AG20443 (cell line): ENCODE measurements at regions not wholly inside any gene's neighbourhood (a gene's known extent, or its start where the extent isn't known, plus 50 kb on each side); places are given as distances from the start of the nearest gene placed in this dataset.
"Not testable (repeated sequence)": the region's sequence is repeated elsewhere in the genome, so short reads cannot be mapped to it uniquely, and the experiment has no call there.

Experiments used
- DNase-seq: peaks from one replicate; pipeline ENCODE4 v3.0.0; 2012; ENCODE audit warnings: low spot score, mixed read lengths

GRCh38 chr9:135381762-135382310 is 97.7 kb upstream of the PPP1R26 start:
- no peak for DNase-seq

GRCh38 chr9:135384226-135384625 is 95.4 kb upstream of the PPP1R26 start:
- no peak for DNase-seq

GRCh38 chr9:135384815-135385405 is 94.7 kb upstream of the PPP1R26 start:
- not testable (repeated sequence) for DNase-seq

- DNase-seq = no peak
Measured at GRCh38 chr9:135385793-135386192, 93.8 kb upstream of the PPP1R26 start.

- DNase-seq = no peak
Measured at GRCh38 chr9:135387976-135388375, 91.6 kb upstream of the PPP1R26 start.

GRCh38 chr9:135388530-135388929 is 91.1 kb upstream of the PPP1R26 start:
- no peak for DNase-seq

GRCh38 chr9:135391759-135392158 is 87.8 kb upstream of the PPP1R26 start:
- no peak for DNase-seq

GRCh38 chr9:135392511-135392910 is 87.1 kb upstream of the PPP1R26 start:
- no peak for DNase-seq

GRCh38 chr9:135394131-135394530 is 85.5 kb upstream of the PPP1R26 start:
- no peak for DNase-seq

- DNase-seq = no peak
Measured at GRCh38 chr9:135394699-135395645, 84.6 kb upstream of the PPP1R26 start.

- DNase-seq = no peak
Measured at GRCh38 chr9:135397142-135397541, 82.4 kb upstream of the PPP1R26 start.

GRCh38 chr9:135399000-135399649 is 80.5 kb upstream of the PPP1R26 start:
- no peak for DNase-seq

GRCh38 chr9:135400496-135400895 is 79.1 kb upstream of the PPP1R26 start:
- no peak for DNase-seq

- DNase-seq = no peak
Measured at GRCh38 chr9:135401218-135401617, 78.4 kb upstream of the PPP1R26 start.

GRCh38 chr9:135402048-135402738 is 77.4 kb upstream of the PPP1R26 start:
- no peak for DNase-seq

GRCh38 chr9:135402739-135403695 is 76.6 kb upstream of the PPP1R26 start:
- no peak for DNase-seq

GRCh38 chr9:135403733-135404450 is 75.7 kb upstream of the PPP1R26 start:
- no peak for DNase-seq

GRCh38 chr9:135404451-135405144 is 75.0 kb upstream of the PPP1R26 start:
- DNase-seq = no peak

GRCh38 chr9:135405145-135405464 is 74.5 kb upstream of the PPP1R26 start:
- not testable (repeated sequence) for DNase-seq
